ENCODE measurements at regions not wholly inside any gene's neighbourhood (a gene's known extent, or its start where the extent isn't known, plus 50 kb on each side); places are given as distances from the start of the nearest gene placed in this dataset.

GRCh38 chr12:131636940-131637750 is 73.7 kb upstream of the SFSWAP start:
- Histone ChIP-seq H4K91ac (replicated peaks; ENCODE audit: insufficient read length, low read length) (no peak overlapping the region), H3K14ac (ENCODE audit: insufficient read length) (no peak overlapping the region), H4K20me1 (replicated peaks in 1 of 2; ENCODE audit: control insufficient read depth in 1 of 2, insufficient read depth in 2 of 2, low read length in 2 of 2) (no peaks in the 10 kb centered on the region), H4K8ac (ENCODE audit: extremely low read depth, insufficient read depth, low read length) (no peak overlapping the region), H3K56ac (replicated peaks; ENCODE audit: insufficient read length, low read depth, low read length) (no peak overlapping the region), H4K5ac (ENCODE audit: insufficient read length, low read depth, low read length) (no peak overlapping the region), H3K4me3 (ENCODE audit: extremely low read depth in 1 of 4, insufficient read depth in 2 of 4, low read depth in 3 of 4, low read length in 4 of 4) (no peak overlapping the region), H3K4ac (replicated peaks; ENCODE audit: insufficient read length, low read depth, low read length) (no peak overlapping the region), H2BK15ac (ENCODE audit: low read length) (no peak overlapping the region), H3K27me3 (replicated peaks in 1 of 4; ENCODE audit: control insufficient read depth in 3 of 4, extremely low read depth in 1 of 4, insufficient read depth in 3 of 4, low read length in 3 of 4) (no peaks in the 10 kb centered on the region), H3K9me3 (ENCODE audit: insufficient read depth in 2 of 2, low read depth in 1 of 2, low read length in 1 of 2) (no peaks in the 10 kb centered on the region), H3K18ac (ENCODE audit: extremely low read depth, low read length) (no peak overlapping the region), H2AFZ (ENCODE audit: low read length) (no peak overlapping the region), H2BK20ac (ENCODE audit: low read length) (no peak overlapping the region), H3K79me1 (ENCODE audit: low read depth, low read length) (no peaks in the 10 kb centered on the region), H3K36me3 (ENCODE audit: control insufficient read depth in 2 of 4, insufficient read depth in 4 of 4, low read length in 3 of 4) (no peaks in the 10 kb centered on the region), H3K4me2 (ENCODE audit: insufficient read depth in 1 of 2, low read depth in 2 of 2, low read length in 2 of 2) (no peak overlapping the region), H3K4me1 (replicated peaks in 1 of 4; ENCODE audit: control insufficient read depth in 3 of 4, insufficient read depth in 4 of 4, low read length in 3 of 4) (peaks cover 0 to 7% (median 0%) of the 10 kb centered on the region in 4 experiments; a peak in 2 of 7 replicates), H3K23ac (ENCODE audit: insufficient read length) (no peak overlapping the region), H3K9ac (replicated peaks in 1 of 4; ENCODE audit: extremely low read depth in 1 of 4, low read depth in 3 of 4, low read length in 3 of 4) (no peak overlapping the region), H3K27ac (ENCODE audit: low read depth, low read length) (no peak overlapping the region; the same call in 1 of the 2 replicates), H2BK12ac (ENCODE audit: low read depth, low read length) (0 out of 2 replicates have a peak overlapping the region, but pooled peaks have one; percentile 39), H2BK5ac (ENCODE audit: low read depth, low read length) (no peak overlapping the region), H2BK120ac (replicated peaks; ENCODE audit: low read depth, low read length) (no peak overlapping the region), H2AK5ac (ENCODE audit: low read depth, low read length) (no peak overlapping the region), H3K23me2 (ENCODE audit: low read depth, low read length) (peaks cover 7% of the 10 kb centered on the region; the same call in 1 of the 2 replicates), H3K79me2 (ENCODE audit: control insufficient read depth in 1 of 2, insufficient read depth in 2 of 2, low read length in 2 of 2) (no peaks in the 10 kb centered on the region)
- WGBS, 2 experiments (ENCODE audit: extremely low coverage in 1 of 2, insufficient coverage in 1 of 2, insufficient read length in 1 of 2, insufficient replicate concordance in 2 of 2, low coverage in 1 of 2, low lambda C conversion rate in 2 of 2, missing lambda C conversion rate in 1 of 2), result 83% methylated on average over 18 of the region's 18 CpGs; no CpG with 5 or more reads in 1 of the 2 experiments
- POLR2A ChIA-PET (ENCODE audit: partially characterized antibody), result no interaction called here
- DNase-seq (ENCODE audit: low read depth in 1 of 2, low spot score in 2 of 2) (no peak), FAIRE-seq (no peak)
- CTCF ChIA-PET (ENCODE audit: partially characterized antibody), result interaction anchor here (2.2 kb wide), 1 partner anchor 9 kb away, joined by 5 read pairs; no protein-coding TSS in a partner anchor
- no peak for TF ChIP-seq RBBP5 (IDR thresholded peaks at IDR 0.05; ENCODE audit: borderline replicate concordance, low read depth, low read length)
- no peak for TF ChIP-seq BRCA1 (IDR thresholded peaks at IDR 0.05; ENCODE audit: low read depth, low read length)
- TF ChIP-seq EGR1 (IDR thresholded peaks at IDR 0.05; ENCODE audit: borderline replicate concordance, low read depth, low read length), result no peak

All from H1 (cell line).